ENCODE measurements at regions not wholly inside any gene's neighbourhood (a gene's known extent, or its start where the extent isn't known, plus 50 kb on each side); places are given as distances from the start of the nearest gene placed in this dataset.

DNA sequence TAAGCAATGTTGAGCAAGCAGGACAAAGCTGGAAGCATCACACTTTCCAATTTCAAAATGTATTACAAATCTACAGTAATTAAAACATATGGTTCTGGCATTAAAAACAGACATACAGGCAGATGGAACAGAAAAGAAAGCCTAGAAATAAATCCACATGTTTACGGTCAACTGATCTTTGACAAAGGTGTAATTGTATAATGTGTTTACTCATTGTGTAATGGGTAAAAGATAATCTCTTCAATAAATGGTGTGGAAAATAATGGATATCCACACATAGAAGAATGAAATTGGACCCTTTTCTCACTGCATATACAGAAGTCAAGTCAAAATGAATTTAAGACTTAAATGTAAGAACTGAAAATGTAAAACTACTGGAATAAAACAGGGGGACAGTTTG, 394.2 kb downstream of the ANKRD50 start:
- intact Hi-C loops (cut with micrococcal nuclease; ENCODE audit: unreplicated experiment) = no loop called here

GRCh38 chr4:124321364-124321763, 391.2 kb downstream of the ANKRD50 start:
- Histone ChIP-seq H3K4me2 (ENCODE audit: low read length) (no peak overlapping the region), H3K9me3 (ENCODE audit: low read length) (no peaks in the 10 kb centered on the region), H2AFZ (ENCODE audit: low read length) (no peak overlapping the region), H3K27ac (ENCODE audit: low read depth, low read length, poor library complexity, severe bottlenecking) (no peak overlapping the region), H3K9me2 (ENCODE audit: insufficient read depth, low read length) (no peaks in the 10 kb centered on the region), H4K20me1 (ENCODE audit: insufficient read depth, low read length) (no peaks in the 10 kb centered on the region), H3K4me1 (ENCODE audit: insufficient read depth, low read length, poor library complexity, severe bottlenecking) (no peaks in the 10 kb centered on the region), H3K36me3 (ENCODE audit: insufficient read depth, low read length) (no peaks in the 10 kb centered on the region), H3K79me2 (ENCODE audit: insufficient read depth, low read depth, low read length) (no peaks in the 10 kb centered on the region), H3K4me3 (ENCODE audit: low read depth, low read length, poor library complexity, severe bottlenecking) (no peak overlapping the region)
- ChIA-PET POLR2A (no interaction called here), CTCF (ENCODE audit: unreplicated experiment) (no interaction called here)
- TF ChIP-seq, protein P1, sequence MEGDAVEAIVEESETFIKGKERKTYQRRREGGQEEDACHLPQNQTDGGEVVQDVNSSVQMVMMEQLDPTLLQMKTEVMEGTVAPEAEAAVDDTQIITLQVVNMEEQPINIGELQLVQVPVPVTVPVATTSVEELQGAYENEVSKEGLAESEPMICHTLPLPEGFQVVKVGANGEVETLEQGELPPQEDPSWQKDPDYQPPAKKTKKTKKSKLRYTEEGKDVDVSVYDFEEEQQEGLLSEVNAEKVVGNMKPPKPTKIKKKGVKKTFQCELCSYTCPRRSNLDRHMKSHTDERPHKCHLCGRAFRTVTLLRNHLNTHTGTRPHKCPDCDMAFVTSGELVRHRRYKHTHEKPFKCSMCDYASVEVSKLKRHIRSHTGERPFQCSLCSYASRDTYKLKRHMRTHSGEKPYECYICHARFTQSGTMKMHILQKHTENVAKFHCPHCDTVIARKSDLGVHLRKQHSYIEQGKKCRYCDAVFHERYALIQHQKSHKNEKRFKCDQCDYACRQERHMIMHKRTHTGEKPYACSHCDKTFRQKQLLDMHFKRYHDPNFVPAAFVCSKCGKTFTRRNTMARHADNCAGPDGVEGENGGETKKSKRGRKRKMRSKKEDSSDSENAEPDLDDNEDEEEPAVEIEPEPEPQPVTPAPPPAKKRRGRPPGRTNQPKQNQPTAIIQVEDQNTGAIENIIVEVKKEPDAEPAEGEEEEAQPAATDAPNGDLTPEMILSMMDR (conservative IDR thresholded peaks at IDR 0.05; ENCODE audit: low read length) = no peak
- TF ChIP-seq EZH2phosphoT487 (IDR thresholded peaks at IDR 0.05; ENCODE audit: borderline replicate concordance, low read depth, low read length) = no peak
- BruUV-seq (replicated peaks) = no TSS peak
- no peak for DNase-seq (ENCODE audit: low spot score)
- intact Hi-C loops (cut with micrococcal nuclease; ENCODE audit: unreplicated experiment) = no loop called here

More for the DNA sequence above, 394.2 kb downstream of the ANKRD50 start:
- Histone ChIP-seq H4K20me1 (ENCODE audit: insufficient read depth, low read length) (no peaks in the 10 kb centered on the region), H3K4me1 (ENCODE audit: insufficient read depth, low read length, poor library complexity, severe bottlenecking) (no peaks in the 10 kb centered on the region), H3K4me3 (ENCODE audit: low read depth, low read length, poor library complexity, severe bottlenecking) (no peak overlapping the region), H2AFZ (ENCODE audit: low read length) (no peak overlapping the region), H3K79me2 (ENCODE audit: insufficient read depth, low read depth, low read length) (no peaks in the 10 kb centered on the region), H3K9me2 (ENCODE audit: insufficient read depth, low read length) (no peaks in the 10 kb centered on the region), H3K4me2 (ENCODE audit: low read length) (no peak overlapping the region), H3K36me3 (ENCODE audit: insufficient read depth, low read length) (no peaks in the 10 kb centered on the region), H3K27ac (ENCODE audit: low read depth, low read length, poor library complexity, severe bottlenecking) (no peak overlapping the region), H3K9me3 (ENCODE audit: low read length) (no peaks in the 10 kb centered on the region)
- no peak for DNase-seq (ENCODE audit: low spot score)
- POLR2A ChIA-PET = no interaction called here
- TF ChIP-seq EZH2phosphoT487 (IDR thresholded peaks at IDR 0.05; ENCODE audit: borderline replicate concordance, low read depth, low read length) = no peak
- TF ChIP-seq, protein P1 (conservative IDR thresholded peaks at IDR 0.05; ENCODE audit: low read length) = no peak
- CTCF ChIA-PET (ENCODE audit: unreplicated experiment) = no interaction called here
- no TSS peak for BruUV-seq (replicated peaks)

DNA sequence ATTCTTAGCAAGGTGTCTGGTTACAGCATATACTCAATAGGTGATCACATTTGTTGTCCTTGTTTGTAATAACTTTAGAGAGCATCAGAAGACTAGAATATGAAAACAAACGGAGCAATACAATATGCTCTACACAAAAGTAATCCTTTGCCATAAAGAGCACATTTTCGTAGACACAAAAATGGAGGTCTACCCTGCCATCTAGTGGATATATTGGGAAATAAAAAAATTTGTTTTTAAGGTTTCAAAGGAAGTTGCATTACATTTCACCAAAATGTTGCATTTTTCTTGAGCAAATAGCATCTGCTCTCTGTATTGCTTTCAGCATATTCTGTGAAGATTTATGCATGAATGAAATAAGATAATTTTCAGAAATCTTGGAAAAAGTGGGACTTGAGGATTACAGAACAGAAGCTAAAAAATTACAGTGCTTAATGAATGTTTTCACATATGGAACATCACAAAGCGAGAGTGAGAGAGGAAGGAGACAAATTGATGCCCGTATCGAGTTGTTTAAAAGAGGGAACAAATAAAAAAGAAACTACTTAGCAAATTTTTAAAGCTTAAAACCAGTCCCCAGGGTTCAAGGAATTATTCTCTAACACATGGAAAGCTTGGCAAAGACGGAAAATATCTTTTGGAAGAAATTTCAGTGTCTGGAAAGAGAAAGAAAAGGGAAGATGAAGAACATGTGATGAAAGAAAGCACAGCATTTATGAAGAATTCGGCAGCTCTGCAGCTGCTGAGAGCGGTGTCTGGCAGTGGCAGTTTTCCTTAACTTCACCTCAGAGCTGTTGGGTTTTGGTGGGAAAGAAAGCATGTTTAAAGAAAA, 390.1 kb downstream of the ANKRD50 start:
- DNase-seq (ENCODE audit: low spot score) = peak; percentile 45
- Histone ChIP-seq H4K20me1 (ENCODE audit: insufficient read depth, low read length) (no peaks in the 10 kb centered on the region), H3K27ac (ENCODE audit: low read depth, low read length, poor library complexity, severe bottlenecking) (no peak overlapping the region), H3K9me3 (ENCODE audit: low read length) (no peaks in the 10 kb centered on the region), H3K79me2 (ENCODE audit: insufficient read depth, low read depth, low read length) (no peaks in the 10 kb centered on the region), H3K4me2 (ENCODE audit: low read length) (no peak overlapping the region), H3K9me2 (ENCODE audit: insufficient read depth, low read length) (no peaks in the 10 kb centered on the region), H2AFZ (ENCODE audit: low read length) (no peak overlapping the region), H3K4me1 (ENCODE audit: insufficient read depth, low read length, poor library complexity, severe bottlenecking) (no peaks in the 10 kb centered on the region), H3K4me3 (ENCODE audit: low read depth, low read length, poor library complexity, severe bottlenecking) (no peak overlapping the region), H3K36me3 (ENCODE audit: insufficient read depth, low read length) (no peaks in the 10 kb centered on the region)
- TF ChIP-seq, protein P1 (conservative IDR thresholded peaks at IDR 0.05; ENCODE audit: low read length) = peak; percentile 86
- TF ChIP-seq EZH2phosphoT487 (IDR thresholded peaks at IDR 0.05; ENCODE audit: borderline replicate concordance, low read depth, low read length) = no peak
- POLR2A ChIA-PET = interaction anchor here (1.0 kb wide), 1 partner anchor 12 kb away, joined by 3 read pairs; no protein-coding TSS in a partner anchor
- BruUV-seq (replicated peaks) = no TSS peak
- CTCF ChIA-PET (ENCODE audit: unreplicated experiment) = no interaction called here
- intact Hi-C loops (cut with micrococcal nuclease; ENCODE audit: unreplicated experiment) = loop anchor here (2.0 kb wide), 1 partner anchor 550 kb away; no protein-coding TSS in a partner anchor

Measured in OCI-LY7 (cell line).